ENCODE measurements at regions not wholly inside any gene's neighbourhood (a gene's known extent, or its start where the extent isn't known, plus 50 kb on each side); places are given as distances from the start of the nearest gene placed in this dataset.

GRCh38 chr3:88671573-88671972 is 435.8 kb upstream of the EPHA3 start:
- TF ChIP-seq CTCF (IDR thresholded peaks at IDR 0.05) (no peak), FOXM1 (IDR thresholded peaks at IDR 0.05; ENCODE audit: low read depth) (no peak), EP300 (IDR thresholded peaks at IDR 0.05; ENCODE audit: borderline replicate concordance in 1 of 2, low read depth in 1 of 2, low read length in 1 of 2) (no peak), MAX (IDR thresholded peaks at IDR 0.05; ENCODE audit: low read depth) (no peak), REST (IDR thresholded peaks at IDR 0.05; ENCODE audit: low read depth, low read length) (no peak), TAF1 (IDR thresholded peaks at IDR 0.05; ENCODE audit: borderline replicate concordance, low read depth, low read length) (no peak)
